ENCODE measurements at regions not wholly inside any gene's neighbourhood (a gene's known extent, or its start where the extent isn't known, plus 50 kb on each side); places are given as distances from the start of the nearest gene placed in this dataset.

- Histone ChIP-seq H2BK20ac (ENCODE audit: low read depth, low read length) (no peak overlapping the region), H3K79me1 (ENCODE audit: low read depth in 1 of 2, low read length in 2 of 2) (no peaks in the 10 kb centered on the region), H3K9me3 (ENCODE audit: control insufficient read depth, insufficient read depth, low read length) (peaks cover 3% of the 10 kb centered on the region; the same call in 1 of the 2 replicates), H3K4me1 (ENCODE audit: control insufficient read depth, insufficient read depth, low read length) (no peaks in the 10 kb centered on the region), H3K4me3 (ENCODE audit: insufficient read depth, low read depth, low read length) (no peak overlapping the region), H3K56ac (ENCODE audit: extremely low read depth, insufficient read depth, low read length) (no peak overlapping the region), H3K27me3 (ENCODE audit: control insufficient read depth, insufficient read depth, low read length) (no peaks in the 10 kb centered on the region), H3K23ac (ENCODE audit: low read depth, low read length) (no peak overlapping the region), H2BK5ac (ENCODE audit: low read depth, low read length, poor library complexity, severe bottlenecking) (no peak overlapping the region), H4K5ac (ENCODE audit: low read depth, low read length) (no peak overlapping the region), H3K9me1 (ENCODE audit: insufficient read depth, low read length) (no peaks in the 10 kb centered on the region), H3K4me2 (ENCODE audit: low read depth, low read length) (no peak overlapping the region), H4K20me1 (ENCODE audit: insufficient read depth, low read length) (no peaks in the 10 kb centered on the region), H2BK15ac (ENCODE audit: low read depth, low read length) (no peak overlapping the region), H4K8ac (ENCODE audit: low read depth in 2 of 2, low read length in 2 of 2) (no peak overlapping the region), H3K4ac (ENCODE audit: low read depth, low read length) (no peak overlapping the region), H3K18ac (ENCODE audit: low read depth, low read length) (no peak overlapping the region), H3K27ac (ENCODE audit: insufficient read depth, low read length) (no peak overlapping the region), H2AK5ac (ENCODE audit: low read depth, low read length) (no peak overlapping the region), H2AK9ac (replicated peaks; ENCODE audit: low read depth, low read length, poor library complexity) (no peak overlapping the region), H4K91ac (ENCODE audit: insufficient read depth, low read depth, low read length) (no peak overlapping the region), H2AFZ (replicated peaks; ENCODE audit: low read length, poor library complexity) (no peak overlapping the region), H3K9ac (ENCODE audit: low read depth, low read length) (no peak overlapping the region), H3K36me3 (ENCODE audit: control insufficient read depth, insufficient read depth, low read length) (no peaks in the 10 kb centered on the region), H3K14ac (replicated peaks; ENCODE audit: low read depth, low read length) (no peak overlapping the region), H2BK120ac (ENCODE audit: low read depth, low read length) (no peak overlapping the region)
- intact Hi-C loops (cut with micrococcal nuclease) (no loop called here), dilution Hi-C loops (cut with HindIII; ENCODE audit: low sequenced_read_pairs, unreplicated experiment) (no loop called here), in situ Hi-C loops (cut with MboI; ENCODE audit: low sequenced_read_pairs) (no loop called here)
- ATAC-seq (ENCODE audit: low read depth) (no peak), DNase-seq (no peak)
- no TSS peak for BruUV-seq (replicated peaks)
- POLR2A ChIA-PET (ENCODE audit: unreplicated experiment), result no interaction called here
- 100% methylated on average over 2 of the region's 4 CpGs; no CpG with 5 or more reads in 1 of the 2 experiments for WGBS, 2 experiments (ENCODE audit: extremely low coverage in 2 of 2, insufficient read length in 1 of 2)
- CTCF ChIA-PET, result no interaction called here
- TF ChIP-seq RAD21 (IDR thresholded peaks at IDR 0.05; ENCODE audit: low read length), result no peak
- TF ChIP-seq NFE2L2 (IDR thresholded peaks at IDR 0.05; ENCODE audit: low read depth, low read length), result no peak
- no peak for TF ChIP-seq USF2 (IDR thresholded peaks at IDR 0.05; ENCODE audit: low read depth, low read length)
- TF ChIP-seq CHD1 (IDR thresholded peaks at IDR 0.05; ENCODE audit: low read depth, low read length), result no peak
- no peak for TF ChIP-seq CTCF (conservative IDR thresholded peaks at IDR 0.05; ENCODE audit: low read depth, low read length)
- no peak for TF ChIP-seq CEBPB (IDR thresholded peaks at IDR 0.05; ENCODE audit: low read depth, low read length)
- TF ChIP-seq MXI1 (IDR thresholded peaks at IDR 0.05; ENCODE audit: borderline replicate concordance, low read depth, low read length), result no peak
- no peak for TF ChIP-seq BHLHE40 (IDR thresholded peaks at IDR 0.05; ENCODE audit: low read depth, low read length)
- no peak for TF ChIP-seq FOS (IDR thresholded peaks at IDR 0.05; ENCODE audit: low read depth, low read length)
- TF ChIP-seq POLR2A (IDR thresholded peaks at IDR 0.05; ENCODE audit: low read depth, low read length), result no peak
- no peak for TF ChIP-seq RCOR1 (IDR thresholded peaks at IDR 0.05; ENCODE audit: insufficient replicate concordance, low read length)
- TF ChIP-seq ELK1 (IDR thresholded peaks at IDR 0.05; ENCODE audit: borderline replicate concordance, low read depth, low read length), result no peak
- TF ChIP-seq MAFK (IDR thresholded peaks at IDR 0.05; ENCODE audit: low read depth, low read length), result no peak
Observed at GRCh38 chr1:82400521-82400920, 599.8 kb downstream of the ADGRL2 start.
